Tibial nerve (tissue), 4 donors: ENCODE measurements at regions not wholly inside any gene's neighbourhood (a gene's known extent, or its start where the extent isn't known, plus 50 kb on each side); places are given as distances from the start of the nearest gene placed in this dataset.

ENCODE experiments used
- DNase-seq, 2 donors: peaks; one replicate each; pipeline ENCODE4 v3.0.0-alpha.2; 2019; ENCODE audit warnings: low spot score in 2 of 2
- H3K27ac ChIP-seq, 4 donors: fragments of 200-600 bp; sonication (generic) in 3 of 4; one replicate each; pipeline ENCODE4 v1.5.1; 2017 to 2019; ENCODE audit warnings: mild to moderate bottlenecking in 1 of 4
- H3K27me3 ChIP-seq, 2 donors: fragments of 200-600 bp; sonication (generic) in 1 of 2; one replicate each; pipeline versions ENCODE4 v1.5.1 to v1.6.0; 2017 to 2019
- H3K36me3 ChIP-seq, 3 donors: fragments of 200-600 bp; sonication (generic); one replicate each; pipeline ENCODE4 v1.5.1; 2018 to 2019
- H3K4me1 ChIP-seq, 4 donors: fragments of 200-600 bp; sonication (generic) in 3 of 4; one replicate each; pipeline ENCODE4 v1.5.1; 2017 to 2019
- H3K4me3 ChIP-seq, 4 donors: fragments of 200-600 bp; sonication (generic) in 3 of 4; one replicate each; pipeline ENCODE4 v1.5.1; 2017 to 2019; ENCODE audit warnings: mild to moderate bottlenecking in 1 of 4, moderate library complexity in 1 of 4
- H3K9me3 ChIP-seq, 4 donors: fragments of 200-600 bp; sonication (generic) in 3 of 4; one replicate each; pipeline ENCODE4 v1.5.1; 2017 to 2019
- EP300 ChIP-seq, 2 donors: sonication (generic); formaldehyde crosslinking; IDR thresholded peaks; one replicate each; pipeline ENCODE4 v1.6.1; 2017; ENCODE audit warnings: antibody characterized with exemption in 2 of 2, mild to moderate bottlenecking in 1 of 2
- POLR2A ChIP-seq, 2 donors: fragments of 450-650 bp; IDR thresholded peaks; one replicate each; pipeline ENCODE4 v1.6.1; 2017; ENCODE audit warnings: antibody characterized with exemption in 2 of 2, mild to moderate bottlenecking in 2 of 2, moderate library complexity in 2 of 2
- WGBS, 2 donors: methylation state at CpG; one replicate each; pipeline ENCODE4 v1.1.5; 2018; 5-methylcytosine and 5-hydroxymethylcytosine counted together
- TF ChIP-seq, protein P1 (sequence below), 5 experiments: fragments of 200-600 bp in 3 of 5; fragments of 450-650 bp in 2 of 5; sonication (generic) in 3 of 5; IDR thresholded peaks; one replicate each; pipeline ENCODE4 v1.5.1; 2016 to 2019; ENCODE audit warnings: antibody characterized with exemption in 5 of 5, mild to moderate bottlenecking in 3 of 5, moderate library complexity in 2 of 5

DNA sequence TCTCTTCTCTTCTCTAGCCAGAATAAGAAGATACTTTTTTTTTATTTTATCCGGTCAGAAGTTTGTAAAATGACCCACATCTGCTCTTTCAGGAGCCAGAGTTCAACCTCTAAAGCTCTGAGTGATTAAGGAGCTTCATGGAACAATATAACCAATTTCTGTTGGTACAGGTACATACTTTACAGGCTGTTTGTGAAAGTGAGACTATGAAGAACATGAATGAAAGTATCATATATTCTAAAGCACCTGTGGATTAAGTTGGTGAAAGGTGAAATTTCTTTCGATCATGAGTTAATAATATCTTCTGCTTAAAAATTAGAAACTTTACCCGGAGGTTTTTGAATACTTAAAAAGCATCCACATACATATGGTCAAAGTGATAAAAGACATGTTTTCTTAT, 65.2 kb downstream of the DMRT2 start:
- DNase-seq: no peak
- Histone ChIP-seq H3K9me3 (no peaks in the 10 kb centered on the region), H3K27ac (no peak overlapping the region), H3K4me1 (no peaks in the 10 kb centered on the region), H3K36me3 (no peaks in the 10 kb centered on the region), H3K27me3 (no peaks in the 10 kb centered on the region), H3K4me3 (no peak overlapping the region)
- WGBS, 2 donors: 83 to 85% methylated on average over 3 of the region's 3 CpGs
- TF ChIP-seq EP300 (IDR thresholded peaks at IDR 0.05) (no peak), POLR2A (IDR thresholded peaks at IDR 0.05) (no peak)
- TF ChIP-seq, protein P1, sequence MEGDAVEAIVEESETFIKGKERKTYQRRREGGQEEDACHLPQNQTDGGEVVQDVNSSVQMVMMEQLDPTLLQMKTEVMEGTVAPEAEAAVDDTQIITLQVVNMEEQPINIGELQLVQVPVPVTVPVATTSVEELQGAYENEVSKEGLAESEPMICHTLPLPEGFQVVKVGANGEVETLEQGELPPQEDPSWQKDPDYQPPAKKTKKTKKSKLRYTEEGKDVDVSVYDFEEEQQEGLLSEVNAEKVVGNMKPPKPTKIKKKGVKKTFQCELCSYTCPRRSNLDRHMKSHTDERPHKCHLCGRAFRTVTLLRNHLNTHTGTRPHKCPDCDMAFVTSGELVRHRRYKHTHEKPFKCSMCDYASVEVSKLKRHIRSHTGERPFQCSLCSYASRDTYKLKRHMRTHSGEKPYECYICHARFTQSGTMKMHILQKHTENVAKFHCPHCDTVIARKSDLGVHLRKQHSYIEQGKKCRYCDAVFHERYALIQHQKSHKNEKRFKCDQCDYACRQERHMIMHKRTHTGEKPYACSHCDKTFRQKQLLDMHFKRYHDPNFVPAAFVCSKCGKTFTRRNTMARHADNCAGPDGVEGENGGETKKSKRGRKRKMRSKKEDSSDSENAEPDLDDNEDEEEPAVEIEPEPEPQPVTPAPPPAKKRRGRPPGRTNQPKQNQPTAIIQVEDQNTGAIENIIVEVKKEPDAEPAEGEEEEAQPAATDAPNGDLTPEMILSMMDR (IDR thresholded peaks at IDR 0.05): no peak

DNA sequence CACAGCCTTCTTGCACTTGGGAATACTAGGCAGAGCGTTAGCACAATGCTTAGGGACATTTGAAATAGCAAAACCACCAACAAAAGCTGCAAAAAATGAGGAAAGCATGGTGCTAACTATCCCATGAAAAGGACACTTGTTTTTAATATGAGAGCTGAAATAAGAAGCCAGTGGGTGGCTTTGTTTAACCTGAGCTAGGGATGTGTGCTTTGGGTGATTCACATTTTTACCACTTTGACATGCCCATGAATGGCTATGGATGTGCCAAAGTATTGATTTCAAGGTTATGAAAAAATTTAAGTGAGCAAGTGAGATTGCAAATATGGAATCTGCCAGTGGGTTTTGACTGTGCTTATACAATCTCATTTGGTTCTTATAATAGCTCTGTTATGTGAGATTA, 67.3 kb downstream of the DMRT2 start:
- WGBS, 2 donors: 57 to 71% methylated on average over 1 of the region's 1 CpG
- TF ChIP-seq EP300 (IDR thresholded peaks at IDR 0.05) (no peak), POLR2A (IDR thresholded peaks at IDR 0.05) (no peak)
- TF ChIP-seq, protein P1 (IDR thresholded peaks at IDR 0.05): no peak
- Histone ChIP-seq H3K27me3 (no peaks in the 10 kb centered on the region), H3K27ac (no peak overlapping the region), H3K4me1 (no peaks in the 10 kb centered on the region), H3K9me3 (no peaks in the 10 kb centered on the region), H3K36me3 (no peaks in the 10 kb centered on the region), H3K4me3 (no peak overlapping the region)
- DNase-seq: no peak

DNA sequence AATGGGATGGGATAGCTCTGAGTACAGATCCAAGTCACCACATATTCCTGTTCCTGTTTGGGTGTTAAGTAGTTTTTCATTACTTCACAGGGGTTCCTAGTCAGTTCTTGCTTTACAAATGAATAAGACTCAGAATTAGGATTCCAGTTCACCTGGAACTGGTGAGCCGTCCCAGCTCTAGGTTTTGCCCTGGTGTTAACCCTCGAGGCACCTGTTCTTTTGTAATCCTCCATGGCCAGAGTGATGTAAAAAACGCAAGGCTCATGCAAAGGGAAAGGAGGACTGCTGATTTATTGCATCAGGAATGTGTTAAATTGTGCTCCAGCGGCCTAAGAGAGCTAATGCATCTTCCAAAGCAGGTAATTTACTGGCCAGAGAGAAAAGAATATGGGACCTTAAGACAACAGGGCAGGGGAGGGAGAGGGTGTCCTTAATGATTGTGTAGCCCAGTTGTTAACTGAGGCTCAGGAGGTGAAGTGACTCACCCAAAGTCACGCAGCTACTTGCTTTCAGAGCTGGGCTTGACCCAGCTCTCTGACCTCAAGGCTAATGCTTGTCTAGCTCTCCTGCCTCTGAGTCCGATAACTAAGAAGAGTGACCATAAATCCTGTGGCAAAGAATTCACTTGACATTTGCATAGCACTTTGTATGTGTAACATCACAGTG, 70.5 kb downstream of the DMRT2 start:
- Histone ChIP-seq H3K27me3 (no peaks in the 10 kb centered on the region), H3K4me3 (no peak overlapping the region), H3K27ac (no peak overlapping the region), H3K36me3 (no peaks in the 10 kb centered on the region), H3K9me3 (no peaks in the 10 kb centered on the region), H3K4me1 (no peaks in the 10 kb centered on the region)
- TF ChIP-seq, protein P1 (IDR thresholded peaks at IDR 0.05): no peak
- no peak for TF ChIP-seq POLR2A (IDR thresholded peaks at IDR 0.05)
- TF ChIP-seq EP300 (IDR thresholded peaks at IDR 0.05): no peak
- 30 to 39% methylated on average over 6 of the region's 6 CpGs for WGBS, 2 donors
- no peak for DNase-seq

DNA sequence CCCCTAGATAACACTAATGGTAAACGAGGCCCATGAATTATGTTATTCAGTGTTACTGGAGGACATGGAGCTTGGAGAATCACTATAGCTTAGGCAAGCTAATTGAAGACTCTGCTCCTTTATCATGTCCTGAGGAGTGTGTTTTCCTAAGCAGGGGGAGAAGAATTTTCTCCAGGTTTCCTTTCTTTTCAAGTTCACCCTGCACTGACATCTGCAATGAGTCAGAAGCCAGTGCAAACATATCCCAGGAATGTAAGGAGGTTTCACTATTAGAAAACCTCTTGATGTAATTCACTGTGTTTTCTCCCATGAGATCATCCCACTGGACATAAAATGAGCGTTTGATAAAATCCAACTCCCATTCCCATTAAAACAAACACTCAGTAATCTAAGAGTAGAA, 75.6 kb downstream of the DMRT2 start:
- no peaks in the 10 kb centered on the region for H3K36me3 ChIP-seq
- TF ChIP-seq, protein P1 (IDR thresholded peaks at IDR 0.05): no peak
- TF ChIP-seq EP300 (IDR thresholded peaks at IDR 0.05): no peak
- TF ChIP-seq POLR2A (IDR thresholded peaks at IDR 0.05): no peak
- no peak overlapping the region for H3K27ac ChIP-seq
- WGBS, 2 donors: 47 to 50% methylated on average over 2 of the region's 2 CpGs
- DNase-seq: no peak
- peaks cover 0 to 8% (median 0%) of the 10 kb centered on the region in 4 donors for H3K9me3 ChIP-seq
- no peaks in the 10 kb centered on the region for H3K27me3 ChIP-seq
- no peak overlapping the region for H3K4me3 ChIP-seq
- no peaks in the 10 kb centered on the region for H3K4me1 ChIP-seq

DNA sequence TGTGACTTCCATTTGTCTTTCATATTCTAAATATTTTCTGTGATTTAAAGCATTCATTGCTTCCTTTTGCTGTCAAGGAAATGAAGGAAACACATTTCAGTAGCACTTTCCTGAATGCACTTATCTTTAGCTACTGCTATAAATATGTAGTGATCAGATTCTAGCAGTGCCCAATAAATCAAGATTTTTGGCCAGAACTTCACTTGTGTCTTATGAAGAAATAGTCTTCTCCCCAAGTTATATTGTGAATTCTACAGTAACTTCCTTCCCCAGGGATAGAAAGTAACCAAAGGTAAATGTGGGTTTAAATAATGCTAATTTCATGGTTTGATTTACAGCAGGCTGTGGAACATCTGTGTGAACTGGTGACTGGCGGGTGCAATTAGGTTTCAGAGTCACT, 77.9 kb downstream of the DMRT2 start:
- TF ChIP-seq, protein P1 (IDR thresholded peaks at IDR 0.05): no peak
- TF ChIP-seq POLR2A (IDR thresholded peaks at IDR 0.05) (no peak), EP300 (IDR thresholded peaks at IDR 0.05) (no peak)

More for the DNA sequence above, 77.9 kb downstream of the DMRT2 start:
- Histone ChIP-seq H3K4me1 (no peaks in the 10 kb centered on the region), H3K27me3 (no peaks in the 10 kb centered on the region), H3K4me3 (no peak overlapping the region), H3K27ac (no peak overlapping the region), H3K9me3 (peaks cover 0 to 8% (median 0%) of the 10 kb centered on the region in 4 donors), H3K36me3 (no peaks in the 10 kb centered on the region)
- DNase-seq: no peak
- 79 to 82% methylated on average over 1 of the region's 1 CpG for WGBS, 2 donors
